HK-2 (cell line): ENCODE measurements at regions not wholly inside any gene's neighbourhood (a gene's known extent, or its start where the extent isn't known, plus 50 kb on each side); places are given as distances from the start of the nearest gene placed in this dataset.
A peak's percentile ranks its signal among the peaks of the same experiment; 100 is the strongest.
"Not testable (repeated sequence)": the region's sequence is repeated elsewhere in the genome, so short reads cannot be mapped to it uniquely, and the experiment has no call there.

Experiments
- DNase-seq: peaks from one replicate; pipeline ENCODE4 v3.0.0-alpha.2; 2018; ENCODE audit not compliant: unreplicated experiment

DNA sequence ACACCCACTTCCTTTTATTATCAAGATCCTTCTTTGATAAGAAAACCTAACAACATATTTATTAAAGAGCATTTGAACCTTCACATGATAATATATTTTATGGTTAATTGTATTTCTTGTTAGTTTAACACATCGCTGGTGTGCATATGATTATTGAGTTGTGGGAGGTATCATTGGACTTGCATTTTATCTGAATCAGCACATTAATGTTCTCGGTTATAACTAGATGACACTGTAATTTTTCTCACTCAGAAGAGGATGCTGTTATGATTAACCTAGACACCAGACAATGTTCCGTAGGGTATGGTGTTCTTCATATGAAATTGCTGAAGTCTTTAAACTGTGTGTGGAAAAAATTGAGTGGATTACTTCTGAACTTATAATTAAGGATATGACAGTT is 1188.3 kb upstream of the EPHA6 start:
- no peak for DNase-seq

DNA sequence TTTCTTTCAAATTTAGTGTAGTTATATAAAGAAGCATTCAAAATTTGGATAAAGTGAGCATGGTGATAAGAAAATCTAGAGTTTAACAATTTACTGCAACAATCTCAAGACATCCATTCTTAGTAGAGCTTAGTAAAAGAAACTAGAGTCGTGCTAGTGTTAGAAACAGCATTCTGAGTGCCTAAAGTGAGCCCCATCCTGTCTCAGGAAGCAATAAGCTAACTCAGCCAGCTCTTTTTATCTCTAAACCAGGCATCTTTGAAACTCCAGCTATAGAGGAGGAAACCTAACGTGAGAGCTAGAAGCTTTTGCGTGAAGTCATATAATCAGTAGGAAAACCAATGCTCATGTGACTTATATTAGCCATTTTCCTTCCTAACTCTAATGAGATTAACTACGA is 1187.1 kb upstream of the EPHA6 start:
- DNase-seq = no peak

DNA sequence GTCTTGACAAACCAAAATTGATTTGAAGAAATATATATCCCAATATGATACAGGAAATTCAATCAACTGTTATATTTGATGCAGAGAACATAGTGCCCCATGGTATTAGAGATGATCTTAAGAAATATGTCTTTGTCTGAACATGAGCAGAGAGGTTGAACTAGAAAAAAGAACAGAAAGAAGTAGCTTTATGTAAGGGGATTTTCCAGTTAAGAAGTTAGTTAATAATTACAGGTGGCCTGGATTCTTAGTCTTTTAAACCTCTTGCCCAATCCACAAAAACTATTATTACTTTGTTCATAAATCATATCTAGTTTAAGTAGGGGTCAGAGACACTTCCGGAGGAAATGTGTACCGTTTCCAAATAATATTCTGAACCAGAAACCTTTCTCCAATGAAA is 1186.7 kb upstream of the EPHA6 start:
- DNase-seq = no peak

DNA sequence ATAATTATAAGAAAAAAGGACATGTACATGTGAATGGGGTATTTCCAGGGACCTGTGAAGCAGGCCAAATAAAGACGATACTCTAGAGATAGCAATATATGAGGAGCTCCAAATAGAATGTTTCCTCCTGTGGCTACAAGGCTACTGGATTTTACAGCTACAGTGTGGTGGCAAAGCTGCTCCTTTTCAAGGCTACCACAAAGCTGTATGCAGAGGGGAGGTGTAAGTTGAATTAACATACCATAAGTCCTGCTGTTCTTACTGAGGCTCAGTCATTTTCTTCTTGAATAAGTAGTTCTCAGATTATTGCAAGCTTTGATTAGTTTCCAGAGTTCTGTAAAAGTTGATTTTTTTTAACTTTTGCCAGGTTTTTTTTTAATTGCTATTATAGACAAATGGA is 1184.6 kb upstream of the EPHA6 start:
- no peak for DNase-seq

DNA sequence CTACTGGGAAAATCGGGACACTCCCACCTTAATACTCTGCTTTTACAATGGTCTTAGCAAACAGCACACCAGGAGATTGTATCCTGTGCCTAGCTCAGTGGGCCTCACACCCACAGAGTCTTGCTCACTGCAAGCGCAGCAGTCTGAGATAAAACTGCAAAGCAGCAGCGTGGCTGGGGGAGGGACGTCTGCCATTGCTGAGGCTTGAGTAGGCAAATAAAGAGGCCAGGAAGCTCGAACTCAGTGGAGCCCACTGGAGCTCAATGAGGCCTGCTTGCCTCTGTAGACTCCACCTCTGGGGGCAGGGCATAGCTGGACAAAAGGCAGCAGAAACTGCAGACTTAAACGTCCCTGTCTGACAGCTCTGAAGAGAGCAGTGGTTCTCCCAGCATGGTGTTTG is 1169.1 kb upstream of the EPHA6 start:
- no peak for DNase-seq

DNA sequence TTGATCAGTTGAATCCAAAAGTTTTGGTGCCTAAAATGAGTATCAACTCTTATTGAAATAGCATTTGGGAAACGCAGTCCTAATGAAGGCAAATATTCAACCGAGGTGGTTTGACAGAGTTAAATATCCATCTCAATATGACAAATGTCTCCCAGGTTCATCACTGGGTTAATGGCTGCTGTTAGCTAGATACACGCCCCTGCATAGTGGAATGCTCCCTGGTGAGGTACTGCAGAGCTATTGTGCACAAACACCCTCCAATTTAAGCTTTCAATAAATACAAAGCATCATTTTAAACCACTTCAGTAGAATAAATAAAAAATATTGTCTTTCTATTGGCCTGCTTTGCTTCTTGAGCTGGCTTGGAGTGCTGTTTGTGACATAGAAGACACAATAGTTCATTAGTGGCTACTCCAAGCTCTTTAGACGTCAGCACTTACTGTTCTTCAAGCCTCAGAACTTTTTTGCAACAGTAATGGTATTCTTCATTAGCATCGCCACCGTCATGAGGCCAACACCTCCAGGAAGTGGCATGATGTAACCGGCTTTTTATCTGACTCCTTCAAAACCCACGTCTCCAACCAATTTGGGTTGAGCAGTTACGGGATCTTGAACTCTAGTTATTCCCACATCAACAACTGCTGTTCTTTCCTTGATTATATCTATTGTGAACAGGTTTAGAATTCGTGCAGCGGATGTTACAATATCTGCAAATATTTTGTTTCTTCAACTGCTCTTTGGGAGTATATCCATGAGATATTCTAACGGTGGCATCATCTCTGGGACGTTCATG is 1159.6 kb upstream of the EPHA6 start:
- peak; percentile 34 for DNase-seq

DNA sequence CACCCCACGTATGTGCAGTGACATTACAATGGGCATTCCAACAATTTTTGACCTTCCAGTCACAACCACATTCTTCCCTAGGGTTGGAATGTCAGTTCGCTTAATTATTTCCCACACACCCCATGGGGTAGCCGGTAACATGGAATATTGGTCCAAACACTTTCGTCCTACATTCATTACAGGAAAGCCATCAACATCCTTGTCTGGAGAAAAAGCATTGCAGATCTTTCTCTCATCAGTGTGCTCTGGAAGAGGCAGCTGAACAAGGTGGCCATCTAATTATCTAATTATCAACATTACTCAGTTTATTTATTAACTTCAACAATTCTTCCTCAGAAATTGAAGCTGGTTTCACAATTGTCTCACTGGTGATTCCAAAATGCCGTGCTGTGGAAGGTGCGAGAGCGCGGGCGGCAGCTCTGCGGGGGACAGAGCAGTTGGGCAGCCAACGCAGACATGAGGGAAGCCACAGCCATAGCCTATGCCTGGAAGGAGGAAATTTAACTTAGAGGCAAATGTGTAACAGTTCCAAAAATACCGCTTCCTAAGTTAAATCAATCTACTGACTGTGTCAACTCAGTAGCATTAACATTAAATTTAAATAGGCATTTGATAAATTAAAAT is 1158.9 kb upstream of the EPHA6 start:
- peak; percentile 62 for DNase-seq

DNA sequence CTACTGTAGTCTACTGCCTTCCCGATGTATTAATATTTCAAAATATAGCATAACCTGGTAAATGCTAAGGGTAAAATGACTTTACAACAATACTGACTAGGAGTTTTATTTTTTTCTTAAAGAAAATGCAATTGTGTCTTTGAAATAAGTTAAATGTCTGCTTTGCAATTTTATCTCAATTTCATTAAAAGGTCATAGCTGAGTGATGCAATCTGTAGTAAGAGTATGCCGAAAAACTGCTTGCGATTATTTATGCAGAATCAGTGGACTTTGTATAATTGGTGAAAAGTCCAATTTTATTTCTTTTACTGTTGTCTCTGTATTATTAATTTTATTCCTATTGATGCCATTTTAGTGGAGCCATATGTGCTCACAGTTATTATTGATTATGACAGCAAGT is 1143.6 kb upstream of the EPHA6 start:
- no peak for DNase-seq

DNA sequence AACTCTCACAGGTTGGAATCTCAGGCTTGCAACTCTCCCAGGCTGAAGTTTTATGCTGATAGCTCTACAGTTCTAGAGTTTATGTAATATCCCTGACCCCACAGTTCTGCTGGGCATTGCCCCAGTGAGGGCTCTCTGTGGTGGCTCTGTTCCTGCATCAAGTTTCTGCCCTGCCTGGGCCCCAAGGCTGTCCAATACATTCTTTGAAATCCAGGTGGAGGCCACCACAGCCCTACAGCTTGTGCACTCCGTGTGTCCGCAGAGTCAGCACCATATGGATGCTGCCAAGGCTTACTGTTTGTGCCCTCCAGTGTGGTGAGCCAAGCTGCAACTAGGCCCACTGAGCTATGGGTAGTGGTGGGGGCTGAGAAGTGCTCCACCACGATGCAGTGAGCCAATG is 1141.2 kb upstream of the EPHA6 start:
- DNase-seq = no peak

DNA sequence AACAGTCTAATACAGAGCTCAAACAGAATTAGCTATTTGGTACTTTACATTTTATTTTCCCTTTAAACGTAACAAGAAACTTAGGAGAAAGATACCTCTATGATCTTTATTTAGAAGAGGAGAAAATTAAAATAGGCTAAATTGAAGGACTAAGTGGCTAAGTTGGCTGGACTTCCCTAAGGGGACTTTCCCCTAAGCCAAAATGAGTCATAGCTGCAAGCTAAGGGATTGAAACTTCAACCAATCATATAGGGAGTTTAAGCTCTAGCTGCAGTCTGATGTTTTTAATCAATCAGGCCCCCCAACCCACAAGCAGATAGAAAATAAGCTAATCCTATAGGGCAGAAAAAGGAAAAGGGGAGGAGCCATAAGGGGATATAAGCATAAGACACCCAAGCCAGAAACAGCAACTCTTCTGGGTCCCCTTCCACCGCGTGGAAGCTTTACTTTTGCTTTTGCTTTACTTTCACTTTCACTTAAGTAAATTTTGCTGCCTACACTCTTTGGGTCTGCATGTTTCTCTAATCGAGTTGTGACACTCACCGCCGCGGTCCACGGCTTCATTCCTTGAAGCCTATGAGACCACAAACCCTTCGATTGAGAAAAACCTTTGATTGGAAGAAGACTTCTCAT is 1108.5 kb upstream of the EPHA6 start:
- no peak for DNase-seq

DNA sequence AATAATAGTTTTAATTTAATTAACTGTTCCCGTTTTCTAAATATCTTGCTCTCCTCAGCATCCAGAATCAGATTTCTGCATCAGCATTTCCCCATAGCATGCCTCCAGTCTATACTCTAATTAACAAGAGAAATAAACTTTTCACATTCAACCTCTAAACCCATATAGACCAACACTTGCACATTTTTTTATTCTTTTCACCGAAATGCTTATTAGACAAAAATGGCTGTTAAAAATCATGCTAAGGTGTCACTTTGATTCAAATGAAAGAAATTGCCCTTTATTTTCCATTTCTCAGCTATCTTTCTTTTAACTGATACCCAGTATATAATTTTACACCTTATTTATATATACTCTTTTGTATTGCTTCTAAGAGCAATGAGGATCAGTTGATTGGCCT is 1107.1 kb upstream of the EPHA6 start:
- DNase-seq = no peak

DNA sequence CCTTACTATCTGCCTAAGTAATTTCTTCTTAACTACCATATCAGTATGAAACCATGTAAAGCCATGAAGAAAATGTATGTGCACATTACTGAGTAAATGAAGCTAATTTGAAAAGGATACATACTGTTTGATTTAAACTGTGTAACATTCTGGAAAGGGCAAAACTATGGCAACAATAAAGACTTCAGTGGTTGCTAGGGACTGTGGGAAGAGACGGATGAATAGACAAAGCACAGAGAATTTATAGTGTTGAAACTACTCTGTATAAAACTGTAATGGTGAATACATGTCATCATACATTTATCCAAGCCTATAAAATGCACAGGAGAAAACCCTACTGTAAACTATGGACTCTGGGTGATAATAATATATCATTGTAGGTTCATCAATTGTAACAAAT is 1103.7 kb upstream of the EPHA6 start:
- DNase-seq = no peak

DNA sequence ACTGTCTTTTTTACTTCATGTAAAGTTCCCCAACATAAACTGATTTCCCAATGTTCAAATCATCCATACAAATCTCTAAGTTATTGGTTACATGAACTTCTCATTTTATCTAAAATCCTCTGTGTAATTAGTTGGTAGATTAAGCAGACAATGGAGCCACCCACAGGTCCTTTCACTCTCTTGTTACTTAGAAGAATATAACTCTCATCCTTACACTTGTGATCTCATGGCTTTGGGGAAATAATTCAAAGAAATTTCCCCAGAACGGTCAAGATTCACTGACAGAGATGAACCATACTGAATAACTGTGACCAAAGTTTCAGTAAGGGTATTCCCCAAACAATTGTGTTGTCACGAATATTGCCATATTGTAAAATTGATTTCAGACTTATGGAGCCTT is 1102.6 kb upstream of the EPHA6 start:
- DNase-seq = no peak

DNA sequence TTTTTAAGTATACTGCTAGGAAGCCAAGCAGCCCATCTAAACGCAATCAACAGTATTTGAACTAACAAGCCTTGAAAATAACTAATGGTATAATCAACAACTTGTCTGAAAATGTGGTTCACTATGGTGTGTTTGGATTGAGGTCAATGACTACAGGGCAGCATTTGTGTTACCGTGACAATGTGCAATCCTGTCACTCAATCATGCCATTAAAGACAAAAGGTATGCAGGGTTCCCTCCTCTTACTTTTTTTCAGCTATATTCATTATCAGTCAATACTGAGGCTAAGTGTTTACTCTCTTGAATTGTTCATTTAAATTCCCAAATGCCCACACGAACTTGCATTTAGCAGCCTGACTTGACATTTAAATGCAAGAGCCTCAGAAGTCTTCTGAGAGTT is 1099.3 kb upstream of the EPHA6 start:
- no peak for DNase-seq

DNA sequence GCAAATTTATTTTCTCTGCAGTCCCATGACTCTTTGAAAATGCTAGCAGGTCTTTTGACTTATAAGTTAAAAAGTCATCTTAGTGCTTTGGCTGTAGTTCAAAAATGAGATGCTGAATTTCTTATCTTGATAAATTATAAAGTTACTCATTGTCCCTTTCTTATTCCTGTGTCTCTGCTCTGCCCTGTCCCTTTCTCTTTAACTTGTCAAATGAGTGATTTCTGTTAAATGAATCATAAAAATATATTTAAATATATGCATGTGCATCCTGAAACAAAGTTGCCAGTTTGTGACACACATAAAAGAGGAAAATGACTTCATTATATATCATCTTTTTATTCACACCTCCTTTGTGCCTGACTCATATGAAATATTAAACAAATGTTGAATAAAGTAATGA is 1097.3 kb upstream of the EPHA6 start:
- no peak for DNase-seq

DNA sequence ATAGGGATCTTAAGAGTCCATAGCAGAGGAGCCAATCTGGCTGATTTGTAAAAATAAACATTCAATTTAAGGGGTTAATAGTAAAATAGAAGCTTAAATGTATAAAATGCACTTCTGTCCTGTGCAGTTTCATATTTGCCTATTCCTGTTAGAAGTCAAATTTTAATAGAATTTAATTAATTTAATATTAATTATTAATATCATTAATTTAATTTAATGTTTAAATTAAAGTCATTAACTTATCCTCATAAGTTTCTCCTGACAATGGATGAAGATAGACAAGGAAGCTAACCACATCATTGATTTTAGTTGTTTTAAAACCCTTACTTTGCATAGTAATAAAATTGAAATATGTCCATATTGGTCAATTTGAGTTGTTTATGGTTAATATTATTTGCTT is 1096.2 kb upstream of the EPHA6 start:
- no peak for DNase-seq

DNA sequence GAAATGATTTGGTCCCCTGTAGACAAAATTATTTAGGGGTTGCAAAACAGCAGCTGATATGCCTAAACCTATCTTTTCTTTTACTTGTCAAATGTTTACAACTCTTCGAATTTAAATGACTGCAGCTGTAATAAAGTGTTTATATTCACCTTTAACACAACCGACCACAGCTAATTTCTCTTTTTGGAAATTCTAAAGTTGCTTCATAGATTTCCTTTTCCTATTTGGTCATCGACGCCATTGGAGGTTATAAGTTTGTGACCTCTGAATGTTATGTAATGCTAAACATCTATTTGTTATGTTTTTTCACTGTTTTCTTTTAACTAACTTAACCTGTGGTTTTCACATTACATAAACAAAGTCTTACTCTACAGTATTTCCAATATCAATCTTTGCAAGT is 1094.9 kb upstream of the EPHA6 start:
- no peak for DNase-seq

DNA sequence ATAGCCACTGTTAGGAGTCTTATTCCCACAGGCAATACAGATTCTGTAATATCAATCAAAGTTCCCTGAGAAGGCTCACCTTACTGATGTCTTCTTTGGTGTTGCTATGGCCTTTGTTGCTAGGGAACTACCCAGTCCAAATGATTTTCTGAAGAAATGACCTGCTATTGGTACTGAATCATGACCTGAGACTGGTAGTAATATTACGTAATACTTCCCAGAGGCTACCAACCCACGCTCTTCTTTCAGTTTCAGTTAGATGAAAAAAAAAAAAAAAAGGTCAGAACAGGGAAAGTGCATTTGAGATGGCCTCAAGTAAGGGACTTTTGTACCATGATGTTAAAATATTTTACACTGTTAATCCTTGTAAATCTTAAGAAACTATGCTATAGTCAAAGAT is 1092.5 kb upstream of the EPHA6 start:
- no peak for DNase-seq

DNA sequence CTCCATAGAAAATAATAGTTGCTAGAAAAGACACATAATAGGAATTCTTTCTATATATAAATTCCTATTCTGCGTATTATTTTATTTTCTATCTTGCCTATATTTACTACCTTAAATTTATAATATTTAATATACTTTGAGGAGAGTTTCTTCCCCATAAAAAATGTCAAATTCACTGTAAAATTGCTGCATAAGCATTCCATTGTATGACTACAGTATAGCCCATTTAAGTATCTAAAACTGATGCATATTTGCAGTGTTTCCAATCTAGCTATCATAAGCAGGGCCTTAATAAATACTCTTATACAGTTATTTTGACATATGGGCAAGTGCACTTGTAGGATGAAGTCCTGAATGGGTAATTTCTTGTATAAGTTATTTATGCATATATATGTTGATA is 1088.6 kb upstream of the EPHA6 start:
- DNase-seq = no peak

DNA sequence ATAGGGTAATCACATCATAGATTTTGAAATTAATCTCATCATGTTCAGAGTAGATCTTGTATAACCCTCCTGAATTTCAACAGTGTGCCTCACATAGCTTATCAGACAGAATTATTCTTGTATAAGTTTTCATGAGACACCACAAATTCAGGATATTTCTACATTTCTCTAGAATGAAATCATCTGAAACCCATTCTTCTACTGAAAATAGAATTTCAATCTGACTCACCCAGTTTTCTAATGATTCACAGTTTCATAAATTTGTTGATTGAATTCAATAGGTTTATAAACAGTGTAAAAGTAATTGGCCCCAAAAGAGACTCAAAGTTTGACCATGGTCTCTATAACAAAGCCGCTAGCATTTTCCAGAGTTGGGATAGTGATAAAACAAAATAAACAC is 1082.6 kb upstream of the EPHA6 start:
- no peak for DNase-seq

DNA sequence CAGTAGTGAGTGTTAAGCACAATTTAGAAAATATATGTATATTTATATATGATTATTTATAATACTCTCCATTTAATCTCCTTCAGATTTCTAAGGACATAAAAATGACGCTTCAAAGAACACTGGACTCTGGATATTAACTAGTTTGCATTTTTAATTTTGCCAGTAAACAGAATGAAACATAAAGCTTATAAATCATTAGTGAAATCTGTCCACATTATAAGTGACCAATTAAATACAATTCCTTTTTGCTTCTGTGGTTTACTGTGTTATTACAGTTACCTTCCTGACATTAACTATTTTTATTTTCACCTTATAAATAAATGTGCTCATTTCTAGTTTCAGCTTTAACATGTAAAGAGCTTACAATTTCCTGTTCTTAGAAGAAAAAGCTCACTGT is 1081.1 kb upstream of the EPHA6 start:
- DNase-seq = no peak

DNA sequence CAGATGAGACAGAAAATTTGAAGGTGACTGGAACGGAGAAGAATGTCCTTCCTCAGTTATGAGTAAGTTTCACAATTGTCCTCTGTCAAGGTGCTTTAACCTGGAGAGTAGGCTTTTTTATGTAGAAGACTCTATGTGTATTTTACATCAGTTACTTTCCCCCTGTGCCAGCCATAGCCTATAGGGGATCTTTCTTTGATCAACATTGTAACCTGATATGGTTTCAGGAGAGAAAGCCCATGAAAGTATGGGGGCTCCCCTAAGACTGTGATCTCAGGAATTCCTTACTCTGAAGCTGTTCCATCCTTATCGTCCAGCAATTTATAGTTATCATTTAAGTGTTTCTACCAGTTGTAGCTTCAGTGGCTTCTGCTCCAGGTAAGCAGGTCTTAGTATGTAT is 1076.3 kb upstream of the EPHA6 start:
- no peak for DNase-seq

DNA sequence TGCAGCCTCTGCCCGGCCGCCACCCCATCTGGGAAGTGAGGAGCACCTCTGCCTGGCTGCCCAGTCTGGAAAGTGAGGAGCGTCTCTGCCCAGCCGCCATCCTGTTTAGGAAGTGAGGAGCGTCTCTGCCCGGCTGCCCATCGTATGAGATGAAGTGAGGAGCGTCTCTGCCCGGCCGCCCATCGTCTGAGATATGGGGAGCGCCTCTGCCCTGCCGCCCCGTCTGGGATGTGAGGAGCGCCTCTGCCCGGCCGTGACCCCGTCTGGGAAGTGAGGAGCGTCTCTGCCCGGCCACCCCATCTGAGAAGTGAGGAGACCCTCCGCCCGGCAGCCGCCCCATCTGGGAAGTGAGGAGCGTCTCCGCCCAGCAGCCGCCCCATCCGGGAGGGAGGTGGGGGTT is 1069.5 kb upstream of the EPHA6 start:
- not testable (repeated sequence) for DNase-seq
